LNCAP (cell line): ENCODE measurements at regions not wholly inside any gene's neighbourhood (a gene's known extent, or its start where the extent isn't known, plus 50 kb on each side); places are given as distances from the start of the nearest gene placed in this dataset.

Source experiments
- TF ChIP-seq, protein P1 (sequence below): fragments of 450-650 bp; IDR thresholded peaks from 2 replicates; pipeline ENCODE4 v1.5.1; 2017; ENCODE audit warnings: mild to moderate bottlenecking

DNA sequence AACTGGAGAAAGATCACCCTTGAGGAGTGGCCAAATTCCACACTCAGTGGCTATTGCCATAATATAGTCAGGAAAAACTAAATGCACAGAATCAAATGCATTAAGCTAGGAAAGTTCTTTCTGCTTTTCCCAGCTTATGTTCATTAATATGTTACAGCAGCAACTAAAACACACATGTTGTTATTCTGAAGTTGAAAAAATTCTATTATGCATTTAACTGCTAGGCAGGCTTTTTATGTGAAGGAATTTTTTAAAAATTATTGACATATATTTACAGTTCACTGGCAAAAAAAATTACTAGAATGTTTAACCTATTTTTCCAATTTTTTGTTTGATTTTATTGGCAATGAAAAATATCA, 135.2 kb upstream of the IL12A start:
- TF ChIP-seq, protein P1, sequence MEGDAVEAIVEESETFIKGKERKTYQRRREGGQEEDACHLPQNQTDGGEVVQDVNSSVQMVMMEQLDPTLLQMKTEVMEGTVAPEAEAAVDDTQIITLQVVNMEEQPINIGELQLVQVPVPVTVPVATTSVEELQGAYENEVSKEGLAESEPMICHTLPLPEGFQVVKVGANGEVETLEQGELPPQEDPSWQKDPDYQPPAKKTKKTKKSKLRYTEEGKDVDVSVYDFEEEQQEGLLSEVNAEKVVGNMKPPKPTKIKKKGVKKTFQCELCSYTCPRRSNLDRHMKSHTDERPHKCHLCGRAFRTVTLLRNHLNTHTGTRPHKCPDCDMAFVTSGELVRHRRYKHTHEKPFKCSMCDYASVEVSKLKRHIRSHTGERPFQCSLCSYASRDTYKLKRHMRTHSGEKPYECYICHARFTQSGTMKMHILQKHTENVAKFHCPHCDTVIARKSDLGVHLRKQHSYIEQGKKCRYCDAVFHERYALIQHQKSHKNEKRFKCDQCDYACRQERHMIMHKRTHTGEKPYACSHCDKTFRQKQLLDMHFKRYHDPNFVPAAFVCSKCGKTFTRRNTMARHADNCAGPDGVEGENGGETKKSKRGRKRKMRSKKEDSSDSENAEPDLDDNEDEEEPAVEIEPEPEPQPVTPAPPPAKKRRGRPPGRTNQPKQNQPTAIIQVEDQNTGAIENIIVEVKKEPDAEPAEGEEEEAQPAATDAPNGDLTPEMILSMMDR, result no peak

GRCh38 chr3:159854500-159855124, 134.0 kb upstream of the IL12A start:
- TF ChIP-seq, protein P1, result no peak

- TF ChIP-seq, protein P1, result no peak
Measured at GRCh38 chr3:159855599-159856346, 132.9 kb upstream of the IL12A start.

GRCh38 chr3:159856590-159857104, 132.0 kb upstream of the IL12A start:
- TF ChIP-seq, protein P1, result no peak

DNA sequence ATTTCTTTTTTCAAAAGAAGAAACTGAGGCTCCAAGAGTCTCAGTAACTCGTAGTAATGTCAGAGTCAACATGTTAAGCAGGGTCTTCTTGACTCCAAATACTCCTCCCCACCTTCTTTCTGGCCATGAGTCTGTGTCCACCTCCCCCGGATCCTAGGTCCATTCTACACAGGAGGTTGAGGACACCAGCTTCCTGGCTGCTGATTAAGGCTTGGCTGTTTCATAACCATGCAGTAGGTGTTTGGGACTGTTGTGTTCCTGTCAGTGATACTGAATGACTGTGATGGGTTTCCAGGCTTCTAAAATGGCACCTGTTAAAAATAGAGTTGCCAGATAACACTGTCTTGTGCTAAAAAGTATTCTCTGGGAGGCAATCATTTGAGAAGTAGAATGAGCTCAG, 130.8 kb upstream of the IL12A start:
- TF ChIP-seq, protein P1, result no peak

DNA sequence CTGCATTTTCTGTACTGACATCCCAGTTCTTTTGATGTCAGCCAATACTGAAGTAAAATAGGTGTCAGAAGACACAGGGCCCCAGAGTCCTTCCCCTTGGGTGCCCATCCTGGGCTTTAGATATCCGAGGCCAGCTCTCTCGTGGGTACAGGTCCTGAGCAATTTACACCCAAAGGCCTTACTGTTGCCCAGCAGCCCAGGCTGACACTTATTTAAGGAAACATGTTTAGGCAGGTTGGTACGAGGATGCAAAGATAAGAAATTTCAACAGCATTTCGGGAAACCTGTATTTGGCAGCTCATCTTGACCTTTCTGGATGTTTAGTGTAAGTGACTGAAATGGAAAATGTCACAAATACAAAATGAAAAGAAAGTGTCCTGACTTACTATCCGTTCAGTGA, 130.0 kb upstream of the IL12A start:
- TF ChIP-seq, protein P1, result no peak

- TF ChIP-seq, protein P1, result no peak
Measured at GRCh38 chr3:159859424-159859823, 129.2 kb upstream of the IL12A start.
